H1 (cell line): ENCODE measurements at regions not wholly inside any gene's neighbourhood (a gene's known extent, or its start where the extent isn't known, plus 50 kb on each side); places are given as distances from the start of the nearest gene placed in this dataset.

Experiments
- CTCF ChIA-PET: fragments of 300-600 bp; sonication (Branson Sonifier 250); formaldehyde crosslinking; loops from one replicate; lab custom pipeline; 2021; ENCODE audit not compliant: partially characterized antibody; lab: Charles Lee
- POLR2A ChIA-PET: fragments of 300-600 bp; sonication (Branson Sonifier 250); formaldehyde crosslinking; loops from one replicate; lab custom pipeline; 2021; ENCODE audit warnings: inconsistent platforms; ENCODE audit not compliant: partially characterized antibody; lab: Charles Lee
- DNase-seq, 2 experiments: peaks; one replicate each; pipeline versions ENCODE4 v3.0.0 to v3.0.0-alpha.2; 2010 to 2022; ENCODE audit warnings: low spot score in 2 of 2, low read depth in 1 of 2, mixed read lengths in 1 of 2
- FAIRE-seq: peaks from 2 replicates; lab custom pipeline; 2011; peaks lifted over from hg19 to GRCh38; lab: Jason Lieb, UNC
- H2AFZ ChIP-seq: 2 replicates; pipeline ENCODE4 v1.8.1; 2012; ENCODE audit warnings: low read length, inconsistent platforms
- H2AK5ac ChIP-seq: 2 replicates; pipeline ENCODE4 v1.6.1; 2013; ENCODE audit warnings: low read depth, low read length
- H2BK120ac ChIP-seq: replicated peaks from 2 replicates; pipeline ENCODE3; 2013; ENCODE audit warnings: low read depth, low read length, inconsistent platforms
- H2BK12ac ChIP-seq: 2 replicates; pipeline ENCODE4 v1.6.1; 2013; ENCODE audit warnings: low read depth, low read length
- H2BK15ac ChIP-seq: 2 replicates; pipeline ENCODE4 v1.6.1; 2013; ENCODE audit warnings: low read length
- H2BK20ac ChIP-seq: 2 replicates; pipeline ENCODE4 v1.6.1; 2013; ENCODE audit warnings: low read length
- H2BK5ac ChIP-seq: 2 replicates; pipeline ENCODE4 v1.6.1; 2013; ENCODE audit warnings: low read depth, low read length
- H3K14ac ChIP-seq: 2 replicates; pipeline ENCODE4 v1.6.1; 2013; ENCODE audit warnings: inconsistent platforms; ENCODE audit not compliant: insufficient read length
- H3K18ac ChIP-seq: 2 replicates; pipeline ENCODE4 v1.6.1; 2013; ENCODE audit warnings: low read length; ENCODE audit errors: extremely low read depth
- H3K23ac ChIP-seq: 2 replicates; pipeline ENCODE4 v1.6.1; 2013; ENCODE audit warnings: inconsistent platforms; ENCODE audit not compliant: insufficient read length
- H3K23me2 ChIP-seq: 2 replicates; pipeline ENCODE4 v1.6.1; 2013; ENCODE audit warnings: low read depth, low read length
- H3K27ac ChIP-seq: 2 replicates; pipeline ENCODE4 v1.6.1; 2011; ENCODE audit warnings: low read depth, low read length, inconsistent platforms
- H3K27me3 ChIP-seq, 4 experiments: replicated peaks in 1 of 4; 1 replicate in 1 of 4; 2 replicates in 3 of 4; pipeline versions ENCODE4 v1.6.1 to v1.8.1; 2011 to 2013; ENCODE audit warnings: low read length in 3 of 4, mild to moderate bottlenecking in 3 of 4, inconsistent platforms in 2 of 4, mixed read lengths in 2 of 4, moderate library complexity in 1 of 4; ENCODE audit not compliant: control insufficient read depth in 3 of 4, insufficient read depth in 3 of 4; ENCODE audit errors: extremely low read depth in 1 of 4
- H3K36me3 ChIP-seq, 4 experiments: 2 replicates each; pipeline versions ENCODE4 v1.6.1 to v1.8.1; 2011 to 2013; ENCODE audit warnings: mild to moderate bottlenecking in 4 of 4, low read length in 3 of 4, moderate library complexity in 2 of 4, control low read depth in 1 of 4, inconsistent platforms in 1 of 4; ENCODE audit not compliant: insufficient read depth in 4 of 4, control insufficient read depth in 2 of 4
- H3K4ac ChIP-seq: replicated peaks from 2 replicates; pipeline ENCODE3; 2013; ENCODE audit warnings: low read length, low read depth, mixed read lengths, inconsistent platforms; ENCODE audit not compliant: insufficient read length
- H3K4me1 ChIP-seq, 4 experiments: replicated peaks in 1 of 4; 1 replicate in 1 of 4; 2 replicates in 3 of 4; pipeline versions ENCODE4 v1.6.1 to v1.8.1; 2011 to 2013; ENCODE audit warnings: low read length in 3 of 4, inconsistent platforms in 2 of 4, mixed read lengths in 1 of 4; ENCODE audit not compliant: insufficient read depth in 4 of 4, control insufficient read depth in 3 of 4
- H3K4me2 ChIP-seq, 2 experiments: 2 replicates each; pipeline versions ENCODE4 v1.6.1 to v1.8.1; 2011 to 2013; ENCODE audit warnings: low read depth in 2 of 2, low read length in 2 of 2, control low read depth in 1 of 2, inconsistent platforms in 1 of 2, mild to moderate bottlenecking in 1 of 2; ENCODE audit not compliant: insufficient read depth in 1 of 2
- H3K4me3 ChIP-seq, 4 experiments: fragments of 200-600, 300-600 bp in 1 of 4; sonication (generic), shearing (Covaris generic), sonication (Bioruptor Twin) in 1 of 4; 2 replicates each; pipeline versions ENCODE4 v1.5.1 to v1.8.1; 2011 to 2016; ENCODE audit warnings: low read length in 4 of 4, low read depth in 3 of 4, control low read depth in 2 of 4, inconsistent platforms in 2 of 4, mild to moderate bottlenecking in 2 of 4, mixed read lengths in 1 of 4, moderate library complexity in 1 of 4; ENCODE audit not compliant: insufficient read depth in 2 of 4; ENCODE audit errors: extremely low read depth in 1 of 4
- H3K56ac ChIP-seq: replicated peaks from 2 replicates; pipeline ENCODE3; 2013; ENCODE audit warnings: low read depth, mild to moderate bottlenecking, mixed read lengths, low read length, inconsistent platforms; ENCODE audit not compliant: insufficient read length
- H3K79me1 ChIP-seq: 2 replicates; pipeline ENCODE4 v1.6.1; 2013; ENCODE audit warnings: low read depth, low read length, control low read depth
- H3K79me2 ChIP-seq, 2 experiments: 2 replicates each; pipeline versions ENCODE4 v1.6.1 to v1.8.1; 2012 to 2013; ENCODE audit warnings: low read length in 2 of 2, mild to moderate bottlenecking in 2 of 2, inconsistent platforms in 1 of 2; ENCODE audit not compliant: insufficient read depth in 2 of 2, control insufficient read depth in 1 of 2
- H3K9ac ChIP-seq, 4 experiments: replicated peaks in 1 of 4; 1 replicate in 1 of 4; 2 replicates in 3 of 4; pipeline versions ENCODE4 v1.6.1 to v1.8.1; 2011 to 2013; ENCODE audit warnings: low read depth in 3 of 4, low read length in 3 of 4, control low read depth in 2 of 4, mild to moderate bottlenecking in 2 of 4, moderate library complexity in 2 of 4, inconsistent platforms in 1 of 4; ENCODE audit errors: extremely low read depth in 1 of 4
- H3K9me3 ChIP-seq, 2 experiments: 2 replicates each; pipeline versions ENCODE4 v1.6.1 to v1.8.1; 2012 to 2013; ENCODE audit warnings: mild to moderate bottlenecking in 2 of 2, moderate library complexity in 2 of 2, control low read depth in 1 of 2, inconsistent platforms in 1 of 2, low read depth in 1 of 2, low read length in 1 of 2, mixed read lengths in 1 of 2; ENCODE audit not compliant: insufficient read depth in 2 of 2
- H4K20me1 ChIP-seq, 2 experiments: replicated peaks in 1 of 2; 2 replicates each; pipeline versions ENCODE3 to v1.8.1; 2011 to 2013; ENCODE audit warnings: inconsistent platforms in 2 of 2, low read length in 2 of 2, mild to moderate bottlenecking in 1 of 2; ENCODE audit not compliant: insufficient read depth in 2 of 2, control insufficient read depth in 1 of 2
- H4K5ac ChIP-seq: 2 replicates; pipeline ENCODE4 v1.6.1; 2013; ENCODE audit warnings: low read length, low read depth, mixed read lengths, inconsistent platforms; ENCODE audit not compliant: insufficient read length
- H4K8ac ChIP-seq: 2 replicates; pipeline ENCODE4 v1.8.0; 2013; ENCODE audit warnings: mild to moderate bottlenecking, moderate library complexity, low read length, inconsistent platforms; ENCODE audit not compliant: insufficient read depth; ENCODE audit errors: extremely low read depth
- H4K91ac ChIP-seq: replicated peaks from 2 replicates; pipeline ENCODE3; 2013; ENCODE audit warnings: low read length, mixed read lengths, inconsistent platforms; ENCODE audit not compliant: insufficient read length
- BACH1 ChIP-seq: IDR thresholded peaks from 2 replicates; pipeline ENCODE4 v1.6.1; 2012; ENCODE audit warnings: low read length, improper control_type of control experiment
- CEBPB ChIP-seq: IDR thresholded peaks from 2 replicates; pipeline ENCODE4 v1.6.1; 2012; ENCODE audit warnings: low read depth, low read length
- CHD2 ChIP-seq: IDR thresholded peaks from 2 replicates; pipeline ENCODE4 v1.6.1; 2012; ENCODE audit warnings: low read length, improper control_type of control experiment
- CTCF ChIP-seq, 3 experiments: IDR thresholded peaks; 1 replicate in 2 of 3; 2 replicates in 1 of 3; pipeline versions ENCODE4 v1.5.1 to v1.6.1; 2011; ENCODE audit warnings: low read length in 3 of 3, mild to moderate bottlenecking in 3 of 3, inconsistent platforms in 2 of 3, low read depth in 1 of 3, moderate library complexity in 1 of 3; ENCODE audit not compliant: insufficient read depth in 1 of 3; ENCODE audit errors: control extremely low read depth in 1 of 3
- GABPA ChIP-seq: IDR thresholded peaks from 2 replicates; pipeline ENCODE4 v1.6.1; 2011; ENCODE audit warnings: mild to moderate bottlenecking, low read length, moderate library complexity, borderline replicate concordance; ENCODE audit not compliant: insufficient read depth
- GTF2F1 ChIP-seq: IDR thresholded peaks from 2 replicates; pipeline ENCODE4 v1.6.1; 2012; ENCODE audit warnings: low read depth, low read length, improper control_type of control experiment, borderline replicate concordance
- JUND ChIP-seq: IDR thresholded peaks from 2 replicates; pipeline ENCODE4 v1.6.1; 2011; ENCODE audit warnings: mild to moderate bottlenecking, improper control_type of control experiment, low read length
- MAFK ChIP-seq: IDR thresholded peaks from 2 replicates; pipeline ENCODE4 v1.6.1; 2012; ENCODE audit warnings: low read depth, mild to moderate bottlenecking, improper control_type of control experiment, low read length
- NRF1 ChIP-seq: IDR thresholded peaks from 2 replicates; pipeline ENCODE4 v1.6.1; 2011; ENCODE audit warnings: mild to moderate bottlenecking, low read depth, low read length, improper control_type of control experiment
- POLR2AphosphoS5 ChIP-seq: IDR thresholded peaks from 2 replicates; pipeline ENCODE4 v1.6.1; 2011; ENCODE audit warnings: low read depth, low read length
- SIRT6 ChIP-seq: IDR thresholded peaks from one replicate; pipeline ENCODE4 v1.7.1; 2012; ENCODE audit warnings: low read length, inconsistent platforms
- SIX5 ChIP-seq: IDR thresholded peaks from 2 replicates; pipeline ENCODE4 v1.6.1; 2011; ENCODE audit warnings: mild to moderate bottlenecking, low read depth, low read length
- SP1 ChIP-seq: IDR thresholded peaks from 2 replicates; pipeline ENCODE4 v1.6.1; 2011; ENCODE audit warnings: low read depth, low read length
- TBP ChIP-seq: IDR thresholded peaks from 2 replicates; pipeline ENCODE4 v1.6.1; 2011; ENCODE audit warnings: low read depth, low read length, improper control_type of control experiment
- WGBS, 2 experiments: shearing (Covaris generic) in 1 of 2; methylation state at CpG; one replicate each; pipeline versions ENCODE4 v1.1.6 to v1.1.7; 2013 to 2015; ENCODE audit warnings: low lambda C conversion rate in 2 of 2, mixed read lengths in 2 of 2, inconsistent platforms in 1 of 2, low coverage in 1 of 2, missing lambda C conversion rate in 1 of 2; ENCODE audit not compliant: insufficient replicate concordance in 2 of 2, insufficient coverage in 1 of 2, insufficient read length in 1 of 2; ENCODE audit errors: extremely low coverage in 1 of 2, missing lambda C conversion rate in 1 of 2; 5-methylcytosine and 5-hydroxymethylcytosine counted together

- no peak overlapping the region for H3K14ac ChIP-seq
- no peak overlapping the region for H2BK15ac ChIP-seq
- no peak overlapping the region for H4K91ac ChIP-seq
- H3K79me1 ChIP-seq = no peaks in the 10 kb centered on the region
- no peak overlapping the region for H3K27ac ChIP-seq
- H3K4me1 ChIP-seq = 0 out of 7 replicates have a peak, but pooled peaks cover 0 to 7% (median 0%) of the 10 kb centered on the region in 4 experiments
- no peak overlapping the region for H2BK12ac ChIP-seq
- H3K4me2 ChIP-seq = no peak overlapping the region
- CTCF ChIA-PET = interaction anchor here (0.6 to 1.9 kb wide), 5 partner anchors 12 to 1412 kb away, joined by 3 to 6 read pairs (median 4); no protein-coding TSS in a partner anchor
- no peaks in the 10 kb centered on the region for H3K9me3 ChIP-seq
- H2BK5ac ChIP-seq = no peak overlapping the region
- no peak overlapping the region for H2BK20ac ChIP-seq
- no peak overlapping the region for H2AK5ac ChIP-seq
- no peak overlapping the region for H3K4me3 ChIP-seq
- POLR2A ChIA-PET = no interaction called here
- H2BK120ac ChIP-seq = no peak overlapping the region
- H3K9ac ChIP-seq = no peak overlapping the region
- no peak for FAIRE-seq
- WGBS, 2 experiments = 95% methylated on average over 3 of the region's 3 CpGs; no CpG with 5 or more reads in 1 of the 2 experiments
- H3K4ac ChIP-seq = no peak overlapping the region
- no peaks in the 10 kb centered on the region for H3K23me2 ChIP-seq
- H3K56ac ChIP-seq = no peak overlapping the region
- no peaks in the 10 kb centered on the region for H3K27me3 ChIP-seq
- no peaks in the 10 kb centered on the region for H4K20me1 ChIP-seq
- DNase-seq = no peak
- no peak overlapping the region for H4K5ac ChIP-seq
- no peak overlapping the region for H2AFZ ChIP-seq
- no peaks in the 10 kb centered on the region for H3K36me3 ChIP-seq
- H3K18ac ChIP-seq = no peak overlapping the region
- H4K8ac ChIP-seq = no peak overlapping the region
- no peak overlapping the region for H3K23ac ChIP-seq
- H3K79me2 ChIP-seq = no peaks in the 10 kb centered on the region
- TF ChIP-seq BACH1 (no peak), SIX5 (no peak), CTCF (IDR thresholded peaks at IDR 0.05; ENCODE audit: control extremely low read depth in 1 of 3, insufficient read depth in 1 of 3, low read depth in 1 of 3, low read length in 3 of 3) (no peak), CEBPB (no peak), NRF1 (no peak), TBP (no peak), GTF2F1 (no peak), MAFK (no peak), GABPA (no peak), CHD2 (no peak), POLR2AphosphoS5 (no peak), JUND (no peak), SIRT6 (no peak), SP1 (no peak)
These were observed 135.1 kb downstream of the SNAPC1 start for GRCh38 chr14:61897300-61897699.
